Astrocyte (in vitro differentiated cells and primary cell): ENCODE measurements at regions not wholly inside any gene's neighbourhood (a gene's known extent, or its start where the extent isn't known, plus 50 kb on each side); places are given as distances from the start of the nearest gene placed in this dataset.

ENCODE experiments used
- DNase-seq: peaks from one replicate; pipeline ENCODE4 v3.0.0-alpha.2; 2010; ENCODE audit warnings: low read depth
- FAIRE-seq: peaks from 2 replicates; lab custom pipeline; 2011; peaks lifted over from hg19 to GRCh38; lab: Jason Lieb, UNC
- H2AFZ ChIP-seq: 2 replicates; pipeline ENCODE4 v1.6.0; 2012; ENCODE audit warnings: low read depth, low read length, inconsistent platforms
- H3K27ac ChIP-seq: 2 replicates; pipeline ENCODE4 v1.5.1; 2011; ENCODE audit warnings: low read depth, low read length, inconsistent platforms
- H3K27me3 ChIP-seq: 2 replicates; pipeline ENCODE4 v1.6.0; 2011; ENCODE audit warnings: low read length, inconsistent platforms; ENCODE audit not compliant: insufficient read depth
- H3K36me3 ChIP-seq: 2 replicates; pipeline ENCODE4 v1.5.1; 2011; ENCODE audit warnings: low read length, inconsistent platforms; ENCODE audit not compliant: insufficient read depth
- H3K4me1 ChIP-seq: 2 replicates; pipeline ENCODE4 v1.5.1; 2011; ENCODE audit warnings: low read length, inconsistent platforms; ENCODE audit not compliant: insufficient read depth
- H3K4me2 ChIP-seq: 2 replicates; pipeline ENCODE4 v1.6.0; 2012; ENCODE audit warnings: low read length, inconsistent platforms
- H3K4me3 ChIP-seq: 2 replicates; pipeline ENCODE4 v1.5.1; 2011; ENCODE audit warnings: low read depth, mild to moderate bottlenecking, low read length, inconsistent platforms; ENCODE audit not compliant: insufficient read depth
- H3K79me2 ChIP-seq: 2 replicates; pipeline ENCODE4 v1.6.0; 2012; ENCODE audit warnings: mild to moderate bottlenecking, low read length, inconsistent platforms; ENCODE audit not compliant: insufficient read depth
- H3K9ac ChIP-seq: 2 replicates; pipeline ENCODE4 v1.6.0; 2012; ENCODE audit warnings: mild to moderate bottlenecking, low read length, inconsistent platforms
- H3K9me3 ChIP-seq: 2 replicates; pipeline ENCODE4 v1.5.1; 2012; ENCODE audit warnings: low read depth, mild to moderate bottlenecking, low read length, inconsistent platforms; ENCODE audit not compliant: insufficient read depth
- H4K20me1 ChIP-seq: 2 replicates; pipeline ENCODE4 v1.6.0; 2012; ENCODE audit warnings: low read length, inconsistent platforms; ENCODE audit not compliant: insufficient read depth
- H3K27ac Mint-ChIP-seq: one replicate; pipeline ENCODE4 v1.8.0; 2021; ENCODE audit warnings: mild to moderate bottlenecking, mixed read lengths; ENCODE audit not compliant: unreplicated experiment
- H3K27me3 Mint-ChIP-seq: one replicate; pipeline ENCODE4 v1.8.0; 2021; ENCODE audit warnings: low read depth, mixed read lengths; ENCODE audit not compliant: unreplicated experiment
- H3K36me3 Mint-ChIP-seq: one replicate; pipeline ENCODE4 v1.8.0; 2021; ENCODE audit warnings: low read depth, mixed read lengths; ENCODE audit not compliant: unreplicated experiment
- H3K4me1 Mint-ChIP-seq: one replicate; pipeline ENCODE4 v1.8.0; 2021; ENCODE audit warnings: low read depth, mixed read lengths; ENCODE audit not compliant: unreplicated experiment
- H3K4me3 Mint-ChIP-seq: one replicate; pipeline ENCODE4 v1.8.0; 2021; ENCODE audit warnings: mild to moderate bottlenecking, moderate library complexity, mixed read lengths; ENCODE audit not compliant: unreplicated experiment
- H3K9me3 Mint-ChIP-seq: one replicate; pipeline ENCODE4 v1.8.0; 2021; ENCODE audit warnings: mild to moderate bottlenecking, mixed read lengths; ENCODE audit not compliant: unreplicated experiment
- CTCF ChIP-seq: IDR thresholded peaks from 2 replicates; pipeline ENCODE4 v1.5.1; 2011; ENCODE audit warnings: low read depth, mild to moderate bottlenecking, inconsistent platforms, low read length, moderate library complexity; ENCODE audit not compliant: insufficient read depth
- EZH2 ChIP-seq: IDR thresholded peaks from 2 replicates; pipeline ENCODE4 v1.6.1; 2012; ENCODE audit warnings: mild to moderate bottlenecking, low read length, inconsistent platforms; ENCODE audit not compliant: insufficient read depth

GRCh38 chr5:99248066-99248465 lies 319.3 kb upstream of the CHD1 start:
- Histone ChIP-seq H3K9me3 (no peaks in the 10 kb centered on the region), H3K4me2 (no peak overlapping the region), H3K36me3 (no peaks in the 10 kb centered on the region), H3K9ac (no peak overlapping the region), H2AFZ (no peak overlapping the region), H3K27ac (no peak overlapping the region), H3K79me2 (no peaks in the 10 kb centered on the region), H4K20me1 (no peaks in the 10 kb centered on the region), H3K27me3 (no peaks in the 10 kb centered on the region), H3K4me3 (no peak overlapping the region), H3K4me1 (no peaks in the 10 kb centered on the region)
- Mint-ChIP-seq H3K36me3 (no peaks in the 10 kb centered on the region), H3K27me3 (no peaks in the 10 kb centered on the region), H3K9me3 (peaks cover 4% of the 10 kb centered on the region), H3K4me3 (no peak overlapping the region), H3K4me1 (peaks cover 1% of the 10 kb centered on the region), H3K27ac (no peak overlapping the region)
- no peak for DNase-seq
- TF ChIP-seq CTCF (no peak), EZH2 (no peak)
- no peak for FAIRE-seq

- no peak for TF ChIP-seq EZH2
- no peak for TF ChIP-seq CTCF
- Mint-ChIP-seq H3K4me1 (peaks cover 1% of the 10 kb centered on the region), H3K27ac (no peak overlapping the region), H3K4me3 (no peak overlapping the region), H3K36me3 (no peaks in the 10 kb centered on the region), H3K9me3 (peaks cover 4% of the 10 kb centered on the region), H3K27me3 (no peaks in the 10 kb centered on the region)
- FAIRE-seq (no peak), DNase-seq (no peak)
- no peak overlapping the region for H3K4me2 ChIP-seq
- H3K79me2 ChIP-seq = no peaks in the 10 kb centered on the region
- no peak overlapping the region for H2AFZ ChIP-seq
- no peaks in the 10 kb centered on the region for H3K4me1 ChIP-seq
- no peak overlapping the region for H3K4me3 ChIP-seq
- H4K20me1 ChIP-seq = no peaks in the 10 kb centered on the region
- H3K9me3 ChIP-seq = no peaks in the 10 kb centered on the region
- H3K36me3 ChIP-seq = no peaks in the 10 kb centered on the region
- no peak overlapping the region for H3K27ac ChIP-seq
- H3K27me3 ChIP-seq = no peaks in the 10 kb centered on the region
- H3K9ac ChIP-seq = no peak overlapping the region
Measured at GRCh38 chr5:99247346-99247745, 318.5 kb upstream of the CHD1 start.

DNA sequence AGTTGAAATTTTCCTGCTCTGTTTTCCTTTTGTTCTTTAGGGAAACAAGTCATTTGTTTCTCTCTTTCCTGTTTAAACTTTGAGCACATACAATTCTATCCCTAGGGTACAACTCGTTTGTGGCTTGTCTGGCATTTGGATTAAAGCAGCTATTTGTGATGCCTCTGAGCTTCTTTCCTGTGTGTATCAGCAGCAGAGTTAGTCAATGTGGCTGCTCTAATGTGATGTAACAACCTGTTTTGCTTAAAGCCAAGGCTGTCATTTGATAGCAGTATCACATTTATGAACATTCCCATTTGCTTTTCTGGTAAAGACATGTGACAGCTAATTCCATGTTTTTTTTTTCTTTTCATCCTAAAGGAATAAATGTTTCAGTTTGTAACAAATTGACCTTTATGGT lies 314.3 kb upstream of the CHD1 start:
- no peaks in the 10 kb centered on the region for H3K9me3 ChIP-seq
- no peak overlapping the region for H3K27ac Mint-ChIP-seq

More for the DNA sequence above, 314.3 kb upstream of the CHD1 start:
- Histone ChIP-seq H3K79me2 (no peaks in the 10 kb centered on the region), H3K9ac (no peak overlapping the region), H2AFZ (no peak overlapping the region), H3K4me2 (no peak overlapping the region), H3K4me3 (no peak overlapping the region), H4K20me1 (no peaks in the 10 kb centered on the region), H3K27me3 (no peaks in the 10 kb centered on the region), H3K36me3 (no peaks in the 10 kb centered on the region), H3K27ac (no peak overlapping the region), H3K4me1 (no peaks in the 10 kb centered on the region)
- no peak overlapping the region for H3K4me3 Mint-ChIP-seq
- no peaks in the 10 kb centered on the region for H3K36me3 Mint-ChIP-seq
- TF ChIP-seq EZH2 = no peak
- TF ChIP-seq CTCF = no peak
- H3K27me3 Mint-ChIP-seq = no peaks in the 10 kb centered on the region
- FAIRE-seq (no peak), DNase-seq (no peak)
- H3K4me1 Mint-ChIP-seq = peaks cover 6% of the 10 kb centered on the region
- no peaks in the 10 kb centered on the region for H3K9me3 Mint-ChIP-seq
